CD8-positive, alpha-beta memory T cell (primary cell): ENCODE measurements at regions not wholly inside any gene's neighbourhood (a gene's known extent, or its start where the extent isn't known, plus 50 kb on each side); places are given as distances from the start of the nearest gene placed in this dataset.
"Not testable (repeated sequence)": the region's sequence is repeated elsewhere in the genome, so short reads cannot be mapped to it uniquely, and the experiment has no call there.

ENCODE experiments used
- CTCF ChIA-PET: fragments of 350-600 bp; sonication (Branson Sonifier 250); formaldehyde crosslinking; loops from one replicate; lab custom pipeline; 2021; ENCODE audit warnings: antibody characterized with exemption; lab: Charles Lee
- POLR2A ChIA-PET: fragments of 350-600 bp; sonication (Branson Sonifier 250); formaldehyde crosslinking; loops from one replicate; lab custom pipeline; 2021; ENCODE audit warnings: antibody characterized with exemption; lab: Charles Lee
- DNase-seq, 5 donors: peaks; one replicate each; pipeline versions ENCODE4 v3.0.0 to v3.0.0-alpha.2; 2020 to 2022; ENCODE audit warnings: mixed read lengths in 1 of 5
- H3K27ac ChIP-seq: one replicate; pipeline ENCODE4 v1.7.0; 2013; ENCODE audit warnings: low read depth, mild to moderate bottlenecking, low read length, moderate library complexity
- H3K27me3 ChIP-seq: 2 replicates; pipeline ENCODE4 v1.7.0; 2013; ENCODE audit warnings: low read length, mild to moderate bottlenecking; ENCODE audit not compliant: insufficient read depth, poor library complexity, severe bottlenecking
- H3K36me3 ChIP-seq: 2 replicates; pipeline ENCODE4 v1.7.0; 2013; ENCODE audit warnings: mild to moderate bottlenecking, low read length, moderate library complexity; ENCODE audit not compliant: insufficient read depth
- H3K4me1 ChIP-seq: 2 replicates; pipeline ENCODE4 v1.7.0; 2013; ENCODE audit warnings: mild to moderate bottlenecking, low read length, moderate library complexity; ENCODE audit not compliant: insufficient read depth
- H3K4me3 ChIP-seq: 2 replicates; pipeline ENCODE4 v1.7.0; 2013; ENCODE audit warnings: mild to moderate bottlenecking, low read length
- H3K9me3 ChIP-seq: 2 replicates; pipeline ENCODE4 v1.7.0; 2013; ENCODE audit warnings: mild to moderate bottlenecking, low read length
- H3K27ac Mint-ChIP-seq, 8 donors: one replicate each; pipeline ENCODE4 v1.8.0; 2020 to 2021; ENCODE audit warnings: mixed read lengths in 8 of 8, mild to moderate bottlenecking in 6 of 8, inconsistent platforms in 3 of 8, moderate library complexity in 3 of 8
- H3K27me3 Mint-ChIP-seq, 2 donors: one replicate each; pipeline ENCODE4 v1.8.0; 2020 to 2021; ENCODE audit warnings: mixed read lengths in 2 of 2, mild to moderate bottlenecking in 1 of 2, moderate library complexity in 1 of 2
- H3K36me3 Mint-ChIP-seq, 3 donors: one replicate each; pipeline ENCODE4 v1.8.0; 2020 to 2021; ENCODE audit warnings: mixed read lengths in 3 of 3, inconsistent platforms in 1 of 3, mild to moderate bottlenecking in 1 of 3
- H3K4me1 Mint-ChIP-seq, 3 donors: one replicate each; pipeline ENCODE4 v1.8.0; 2020 to 2021; ENCODE audit warnings: mixed read lengths in 3 of 3, inconsistent platforms in 1 of 3, mild to moderate bottlenecking in 1 of 3
- H3K4me3 Mint-ChIP-seq, 7 donors: one replicate each; pipeline ENCODE4 v1.8.0; 2020 to 2021; ENCODE audit warnings: mixed read lengths in 7 of 7, mild to moderate bottlenecking in 6 of 7, moderate library complexity in 4 of 7, inconsistent platforms in 2 of 7
- H3K9me3 Mint-ChIP-seq, 5 donors: one replicate each; pipeline ENCODE4 v1.8.0; 2020 to 2022; ENCODE audit warnings: mixed read lengths in 5 of 5, mild to moderate bottlenecking in 3 of 5, moderate library complexity in 2 of 5, inconsistent platforms in 1 of 5

DNA sequence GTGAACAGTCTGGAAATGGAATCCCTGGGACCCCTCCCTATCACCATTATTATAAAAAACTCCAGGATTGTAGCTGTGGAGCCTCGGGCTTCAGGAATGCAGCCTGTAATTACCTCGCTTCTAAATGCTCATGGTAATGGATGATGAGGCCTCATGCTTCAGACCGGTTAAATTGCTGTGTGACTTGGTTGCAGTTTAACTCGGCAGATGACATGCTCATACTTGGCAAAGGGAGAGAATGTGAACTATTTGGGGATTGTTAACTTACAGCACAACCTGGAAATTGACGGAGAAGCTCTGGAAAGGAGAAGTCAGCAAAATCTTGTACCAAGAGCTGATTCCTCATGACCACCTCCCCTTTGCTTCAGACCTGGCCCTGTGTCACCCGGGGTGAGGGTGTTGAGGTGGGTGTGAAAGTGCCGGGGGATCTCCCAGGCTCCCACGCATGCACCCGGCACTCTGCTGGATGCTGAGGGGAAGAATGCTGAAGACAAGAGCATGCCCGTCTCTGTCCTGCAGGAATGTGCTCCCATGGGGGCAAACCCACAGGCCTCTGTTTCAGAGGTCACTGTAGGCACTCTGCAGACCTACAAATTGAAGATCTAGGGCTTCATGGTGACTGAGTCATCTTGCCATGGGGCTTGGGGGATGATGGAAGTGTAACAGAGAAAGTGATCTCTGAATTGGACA lies 364.8 kb downstream of the RPS6KC1 start:
- Histone ChIP-seq H3K27ac (no peak overlapping the region), H3K36me3 (no peaks in the 10 kb centered on the region), H3K4me3 (no peak overlapping the region), H3K27me3 (no peaks in the 10 kb centered on the region), H3K4me1 (no peaks in the 10 kb centered on the region), H3K9me3 (no peaks in the 10 kb centered on the region)
- peaks cover 0 to under 1% of the 10 kb centered on the region in 2 donors for H3K27me3 Mint-ChIP-seq
- H3K4me1 Mint-ChIP-seq, result no peaks in the 10 kb centered on the region
- ChIA-PET CTCF (no interaction called here), POLR2A (no interaction called here)
- no peak for DNase-seq
- H3K27ac Mint-ChIP-seq, result no peak overlapping the region
- H3K9me3 Mint-ChIP-seq, result no peaks in the 10 kb centered on the region
- no peaks in the 10 kb centered on the region for H3K36me3 Mint-ChIP-seq
- H3K4me3 Mint-ChIP-seq, result no peak overlapping the region

DNA sequence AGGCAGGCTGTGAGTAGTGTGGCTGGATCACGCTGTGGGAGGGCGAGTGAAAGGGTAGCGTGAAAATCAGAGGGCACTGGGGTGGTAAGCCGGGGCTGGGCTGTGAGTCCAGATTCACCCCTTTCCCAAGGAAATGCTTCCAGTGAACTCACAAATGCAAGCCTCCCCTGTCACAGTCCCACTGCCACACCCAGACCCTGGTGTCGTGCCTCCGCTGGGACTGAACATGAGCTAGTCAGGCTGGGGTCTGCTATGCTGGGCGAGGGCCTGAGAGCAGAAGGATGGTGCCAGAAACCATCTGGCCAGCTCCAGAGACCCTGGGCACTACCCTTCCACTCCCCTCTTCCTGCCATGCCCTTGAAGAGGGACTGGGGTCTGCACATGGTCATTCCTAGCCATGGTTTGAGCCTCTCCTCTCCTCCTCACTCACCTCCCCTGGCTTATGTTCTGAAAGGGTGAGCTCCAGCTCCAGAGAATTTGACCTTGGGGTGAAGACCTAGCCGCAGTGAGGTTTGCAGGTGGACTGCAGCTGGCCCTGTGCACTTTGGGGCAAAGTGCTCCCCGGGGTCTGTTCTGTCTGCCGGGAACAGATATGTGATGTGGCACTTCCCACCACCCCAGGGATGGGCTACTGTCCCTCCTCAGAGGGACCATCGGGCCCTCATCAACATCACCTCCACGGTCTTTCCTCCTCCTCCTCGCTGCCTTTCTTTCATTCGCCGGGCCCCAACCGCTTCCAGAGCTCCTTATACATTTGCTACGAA lies 365.6 kb downstream of the RPS6KC1 start:
- H3K9me3 ChIP-seq, result no peaks in the 10 kb centered on the region
- Mint-ChIP-seq H3K4me1 (no peaks in the 10 kb centered on the region), H3K4me3 (no peak overlapping the region), H3K9me3 (no peaks in the 10 kb centered on the region), H3K36me3 (no peaks in the 10 kb centered on the region), H3K27me3 (no peaks in the 10 kb centered on the region), H3K27ac (no peak overlapping the region)
- CTCF ChIA-PET, result interaction anchor here (1.0 kb wide), 1 partner anchor 9 kb away, joined by 3 read pairs; no protein-coding TSS in a partner anchor
- no peak overlapping the region for H3K27ac ChIP-seq
- H3K27me3 ChIP-seq, result no peaks in the 10 kb centered on the region
- POLR2A ChIA-PET, result no interaction called here
- no peak for DNase-seq
- no peaks in the 10 kb centered on the region for H3K4me1 ChIP-seq
- H3K36me3 ChIP-seq, result no peaks in the 10 kb centered on the region
- no peak overlapping the region for H3K4me3 ChIP-seq

DNA sequence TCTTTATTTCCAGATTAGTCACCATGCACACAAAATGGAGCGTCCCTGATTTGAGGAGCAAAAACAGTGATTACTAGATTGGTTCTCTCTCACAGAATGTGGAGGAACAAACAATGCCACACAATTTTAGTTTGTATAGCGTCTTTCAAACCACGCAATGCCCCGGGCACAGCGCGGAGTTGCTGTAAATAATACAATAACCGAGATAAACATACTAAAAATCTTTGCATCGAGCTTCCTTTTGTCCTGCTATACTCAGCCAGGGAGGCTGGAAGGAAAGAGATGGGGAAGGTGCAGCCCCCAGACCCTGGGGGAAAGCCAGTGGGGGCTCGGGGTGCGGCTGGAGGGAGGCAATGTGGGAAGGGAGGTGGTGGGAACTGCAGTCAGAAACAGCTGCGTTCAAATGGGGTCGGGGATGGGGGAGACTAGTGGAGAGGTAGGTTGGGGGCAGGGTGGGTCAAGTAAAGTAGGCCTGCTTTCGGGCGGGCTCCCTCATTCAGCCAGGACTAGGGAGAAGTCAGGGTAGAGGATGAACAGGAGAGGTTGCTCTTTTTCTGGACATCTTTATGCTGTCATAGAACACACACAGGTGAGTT lies 366.3 kb downstream of the RPS6KC1 start:
- H3K36me3 ChIP-seq, result no peaks in the 10 kb centered on the region
- no peaks in the 10 kb centered on the region for H3K27me3 ChIP-seq
- no peaks in the 10 kb centered on the region for H3K36me3 Mint-ChIP-seq
- peaks cover 0 to 1% of the 10 kb centered on the region in 2 donors for H3K27me3 Mint-ChIP-seq
- no peaks in the 10 kb centered on the region for H3K4me1 Mint-ChIP-seq
- no peak overlapping the region for H3K27ac ChIP-seq
- ChIA-PET POLR2A (no interaction called here), CTCF (interaction anchor here (1.0 kb wide), 1 partner anchor 10 kb away, joined by 3 read pairs; no protein-coding TSS in a partner anchor)
- no peaks in the 10 kb centered on the region for H3K9me3 ChIP-seq
- no peak overlapping the region for H3K4me3 ChIP-seq
- H3K4me1 ChIP-seq, result no peaks in the 10 kb centered on the region
- no peak for DNase-seq
- H3K9me3 Mint-ChIP-seq, result no peaks in the 10 kb centered on the region
- no peak overlapping the region for H3K4me3 Mint-ChIP-seq
- no peak overlapping the region for H3K27ac Mint-ChIP-seq

DNA sequence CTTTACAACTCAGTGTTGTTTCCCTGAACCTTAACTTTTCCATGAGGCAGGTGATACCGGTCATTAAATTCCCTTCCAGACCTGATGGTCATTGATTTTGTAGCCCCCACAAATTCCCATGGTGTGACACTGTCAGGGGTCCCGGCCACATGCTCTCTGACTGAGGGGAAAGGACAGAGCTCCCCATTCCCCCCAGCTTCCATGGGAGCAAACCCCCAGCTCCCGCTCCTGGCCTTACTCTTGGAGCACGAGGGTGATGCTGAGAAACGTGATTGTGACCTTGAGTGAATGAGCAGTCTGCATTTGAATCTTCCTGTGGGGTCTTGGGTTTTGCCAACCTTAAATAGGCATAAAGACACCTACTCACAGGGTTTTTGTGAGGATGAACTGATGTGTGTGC lies 366.8 kb downstream of the RPS6KC1 start:
- no peaks in the 10 kb centered on the region for H3K4me1 Mint-ChIP-seq
- POLR2A ChIA-PET, result no interaction called here

DNA sequence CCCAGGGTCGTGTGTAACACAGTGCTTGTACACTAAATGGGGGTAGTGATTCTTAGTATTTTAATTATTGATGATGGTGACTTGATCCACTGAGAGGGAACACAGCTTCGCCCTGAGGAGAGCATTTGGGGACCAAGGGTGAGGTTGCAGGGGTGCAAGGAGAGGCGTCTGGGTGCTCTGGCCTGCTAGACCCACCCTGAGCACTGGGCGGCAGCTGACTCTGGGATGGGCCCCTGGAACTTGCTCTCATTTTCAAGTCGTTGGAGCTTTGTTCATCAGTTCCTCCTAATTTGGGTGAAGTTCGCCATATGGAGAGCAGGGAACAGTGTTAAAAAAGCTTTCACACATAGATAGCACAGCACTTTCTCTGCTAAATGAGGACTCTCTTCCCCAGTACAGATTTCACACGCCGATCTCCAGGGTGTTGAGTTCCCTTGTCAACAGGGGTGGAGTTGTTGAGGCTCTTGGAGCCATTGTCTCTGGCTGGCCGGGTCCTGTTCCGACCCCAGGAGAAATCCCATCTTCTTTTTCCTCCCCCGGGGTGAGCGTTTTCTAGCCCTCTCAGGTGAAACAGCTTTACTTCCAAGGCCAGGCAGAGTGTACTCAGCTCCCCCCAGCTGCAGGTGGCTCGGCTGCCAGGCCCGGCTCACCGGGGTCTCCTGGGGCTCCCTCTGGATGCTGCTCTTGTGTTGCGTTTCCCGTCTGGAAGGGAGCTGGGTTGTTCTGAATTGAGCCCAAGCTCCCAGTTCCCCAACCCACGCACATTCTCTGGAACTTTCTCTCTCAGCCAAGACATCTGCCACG lies 367.4 kb downstream of the RPS6KC1 start:
- H3K4me3 ChIP-seq, result no peak overlapping the region
- ChIA-PET POLR2A (no interaction called here), CTCF (no interaction called here)
- H3K27ac ChIP-seq, result no peak overlapping the region
- Mint-ChIP-seq H3K9me3 (no peaks in the 10 kb centered on the region), H3K27me3 (peaks cover 0 to 2% of the 10 kb centered on the region in 2 donors), H3K4me3 (no peak overlapping the region), H3K4me1 (no peaks in the 10 kb centered on the region), H3K36me3 (no peaks in the 10 kb centered on the region), H3K27ac (no peak overlapping the region)
- no peaks in the 10 kb centered on the region for H3K9me3 ChIP-seq
- no peaks in the 10 kb centered on the region for H3K36me3 ChIP-seq
- no peaks in the 10 kb centered on the region for H3K27me3 ChIP-seq
- no peak for DNase-seq
- no peaks in the 10 kb centered on the region for H3K4me1 ChIP-seq

More for the DNA sequence above, 366.8 kb downstream of the RPS6KC1 start:
- Histone ChIP-seq H3K27me3 (no peaks in the 10 kb centered on the region), H3K4me1 (no peaks in the 10 kb centered on the region), H3K27ac (no peak overlapping the region), H3K9me3 (no peaks in the 10 kb centered on the region), H3K36me3 (no peaks in the 10 kb centered on the region), H3K4me3 (no peak overlapping the region)
- peaks cover 0 to 2% of the 10 kb centered on the region in 2 donors for H3K27me3 Mint-ChIP-seq
- H3K27ac Mint-ChIP-seq, result no peak overlapping the region
- H3K36me3 Mint-ChIP-seq, result no peaks in the 10 kb centered on the region
- DNase-seq, result no peak
- no peak overlapping the region for H3K4me3 Mint-ChIP-seq
- CTCF ChIA-PET, result no interaction called here
- H3K9me3 Mint-ChIP-seq, result no peaks in the 10 kb centered on the region

DNA sequence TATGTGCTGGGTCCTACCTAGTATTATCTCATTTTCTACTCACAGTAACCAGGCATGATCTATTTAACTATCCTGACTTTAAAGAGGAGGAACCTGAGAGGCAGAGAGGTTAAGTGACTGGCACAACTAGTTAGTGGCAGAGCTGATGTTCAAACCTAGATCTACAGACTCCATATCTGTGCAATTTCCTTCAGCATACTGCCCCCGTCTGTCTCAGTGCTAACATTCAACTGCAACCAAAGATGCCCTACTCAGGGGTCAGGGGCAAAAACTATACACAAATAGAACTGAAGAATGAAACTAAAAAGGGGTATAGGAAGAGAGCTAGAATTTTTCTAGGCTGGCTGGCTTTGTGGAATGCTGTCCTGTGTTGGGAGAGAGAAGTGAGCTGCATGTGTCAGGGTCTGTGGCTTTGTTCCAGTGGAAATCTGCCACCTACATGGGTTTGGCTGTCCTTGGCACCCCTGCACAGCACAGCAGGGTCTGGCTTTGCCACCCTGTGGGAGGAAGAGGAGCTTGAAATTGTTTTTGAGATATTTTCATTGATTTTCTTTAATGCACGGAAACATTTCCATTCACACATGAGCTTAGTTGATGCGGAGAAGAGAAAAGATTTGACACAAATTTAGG lies 368.5 kb downstream of the RPS6KC1 start:
- Mint-ChIP-seq H3K4me1 (no peaks in the 10 kb centered on the region), H3K27me3 (peaks cover 0 to 2% of the 10 kb centered on the region in 2 donors), H3K27ac (no peak overlapping the region), H3K9me3 (peaks cover 0 to 2% (median 0%) of the 10 kb centered on the region in 5 donors), H3K4me3 (no peak overlapping the region), H3K36me3 (no peaks in the 10 kb centered on the region)
- H3K9me3 ChIP-seq, result no peaks in the 10 kb centered on the region
- ChIA-PET POLR2A (no interaction called here), CTCF (no interaction called here)
- no peak overlapping the region for H3K27ac ChIP-seq
- no peak overlapping the region for H3K4me3 ChIP-seq
- H3K36me3 ChIP-seq, result no peaks in the 10 kb centered on the region
- no peak for DNase-seq
- no peaks in the 10 kb centered on the region for H3K27me3 ChIP-seq
- no peaks in the 10 kb centered on the region for H3K4me1 ChIP-seq

DNA sequence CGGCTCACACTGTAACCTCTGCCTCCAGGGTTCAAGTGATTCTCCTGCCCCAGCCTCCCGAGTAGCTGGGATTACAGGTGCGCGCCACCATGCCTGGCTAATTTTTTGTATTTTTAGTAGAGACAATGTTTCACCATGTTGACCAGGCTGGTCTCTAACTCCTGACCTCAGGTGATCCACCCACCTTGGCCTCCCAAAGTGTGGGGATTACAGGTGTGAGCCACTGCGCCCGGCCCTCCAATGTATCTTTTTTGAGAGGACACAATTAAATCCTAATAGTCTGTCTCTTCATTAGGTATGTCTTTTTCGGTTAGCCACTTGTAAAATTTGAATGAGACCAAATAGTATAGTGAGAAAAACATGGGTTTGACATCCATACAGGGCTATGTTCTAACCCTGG lies 370.1 kb downstream of the RPS6KC1 start:
- not testable (repeated sequence) for H3K9me3 Mint-ChIP-seq, H3K36me3 Mint-ChIP-seq, H3K4me1 Mint-ChIP-seq

More for the DNA sequence above, 370.1 kb downstream of the RPS6KC1 start:
- H3K27ac ChIP-seq, DNase-seq, H3K27me3 ChIP-seq, H3K27me3 Mint-ChIP-seq, H3K27ac Mint-ChIP-seq, H3K4me1 ChIP-seq, CTCF ChIA-PET, H3K36me3 ChIP-seq, H3K4me3 ChIP-seq, H3K9me3 ChIP-seq, H3K4me3 Mint-ChIP-seq, POLR2A ChIA-PET: not testable (repeated sequence)
